Endothelial cell of umbilical vein (primary cell): ENCODE measurements at regions not wholly inside any gene's neighbourhood (a gene's known extent, or its start where the extent isn't known, plus 50 kb on each side); places are given as distances from the start of the nearest gene placed in this dataset.

Experiments
- BruUV-seq: library from RNA; stranded (reverse); fragments of 400-500 nt; replicated peaks from 2 replicates; lab custom pipeline; 2021; lab: Mats Ljungman, UMichigan
- CTCF ChIA-PET: fragments of 300-600, 350-600 bp; sonication (Branson Sonifier 250); formaldehyde crosslinking; loops from one replicate; lab custom pipeline; 2021; ENCODE audit warnings: antibody characterized with exemption, inconsistent platforms; lab: Charles Lee
- POLR2A ChIA-PET: fragments of 300-600, 350-600 bp; sonication (Branson Sonifier 250); formaldehyde crosslinking; loops from one replicate; lab custom pipeline; 2021; ENCODE audit warnings: antibody characterized with exemption, inconsistent platforms; lab: Charles Lee
- DNase-seq: peaks from one replicate; pipeline ENCODE4 v3.0.0-alpha.2; 2011; ENCODE audit warnings: low read depth, low spot score
- FAIRE-seq: peaks from 2 replicates; lab custom pipeline; 2011; peaks lifted over from hg19 to GRCh38; lab: Jason Lieb, UNC
- H2AFZ ChIP-seq: 2 replicates; pipeline ENCODE4 v1.6.0; 2012; ENCODE audit warnings: low read depth, low read length, control low read depth, inconsistent platforms
- H3K27ac ChIP-seq: 2 replicates; pipeline ENCODE4 v1.5.1; 2011; ENCODE audit warnings: low read depth, mild to moderate bottlenecking, control low read depth, low read length, moderate library complexity; ENCODE audit not compliant: insufficient read depth
- H3K27me3 ChIP-seq, 2 experiments: 2 replicates each; pipeline versions ENCODE4 v1.6.0 to v1.6.1; 2011; ENCODE audit warnings: low read length in 2 of 2, mixed read lengths in 1 of 2; ENCODE audit not compliant: control insufficient read depth in 2 of 2, insufficient read depth in 2 of 2
- H3K36me3 ChIP-seq, 2 experiments: 2 replicates in 1 of 2; 3 replicates in 1 of 2; pipeline ENCODE4 v1.5.1; 2011; ENCODE audit warnings: low read length in 2 of 2, mild to moderate bottlenecking in 1 of 2, moderate library complexity in 1 of 2; ENCODE audit not compliant: control insufficient read depth in 2 of 2, insufficient read depth in 2 of 2; ENCODE audit errors: extremely low read depth in 1 of 2
- H3K4me1 ChIP-seq: 3 replicates; pipeline ENCODE4 v1.5.1; 2011; ENCODE audit warnings: mild to moderate bottlenecking, low read length; ENCODE audit not compliant: control insufficient read depth, insufficient read depth; ENCODE audit errors: extremely low read depth
- H3K4me2 ChIP-seq: 2 replicates; pipeline ENCODE4 v1.6.1; 2011; ENCODE audit warnings: low read length, control low read depth, mixed read lengths; ENCODE audit not compliant: insufficient read depth
- H3K4me3 ChIP-seq, 3 experiments: fragments of 200-600 bp in 1 of 3; sonication (generic), shearing (Covaris generic) in 1 of 3; replicated peaks in 1 of 3; 2 replicates each; pipeline ENCODE4 v1.5.1; 2011 to 2016; ENCODE audit warnings: control low read depth in 3 of 3, low read length in 3 of 3, mild to moderate bottlenecking in 2 of 3, inconsistent platforms in 1 of 3, low read depth in 1 of 3, moderate library complexity in 1 of 3; ENCODE audit not compliant: insufficient read depth in 1 of 3
- H3K79me2 ChIP-seq: 2 replicates; pipeline ENCODE4 v1.6.0; 2012; ENCODE audit warnings: low read length, inconsistent platforms; ENCODE audit not compliant: control insufficient read depth, insufficient read depth
- H3K9ac ChIP-seq: replicated peaks from 2 replicates; pipeline ENCODE3; 2011; ENCODE audit warnings: low read length, control low read depth; ENCODE audit not compliant: insufficient read depth; ENCODE audit errors: extremely low read depth
- H3K9me1 ChIP-seq: replicated peaks from 3 replicates; pipeline ENCODE4 v1.6.0; 2011; ENCODE audit warnings: mild to moderate bottlenecking, low read length; ENCODE audit not compliant: control insufficient read depth, insufficient read depth; ENCODE audit errors: extremely low read depth
- H3K9me3 ChIP-seq: replicated peaks from 2 replicates; pipeline ENCODE4 v1.5.1; 2012; ENCODE audit warnings: low read length, inconsistent platforms; ENCODE audit not compliant: control insufficient read depth, insufficient read depth
- H4K20me1 ChIP-seq: replicated peaks from 2 replicates; pipeline ENCODE3; 2011; ENCODE audit warnings: mild to moderate bottlenecking, low read length; ENCODE audit not compliant: control insufficient read depth, insufficient read depth; ENCODE audit errors: extremely low read depth
- CTCF ChIP-seq, 2 donors: IDR thresholded peaks; 1 replicate in 1 of 2; 2 replicates in 1 of 2; pipeline ENCODE4 v1.5.1; 2011; ENCODE audit warnings: low read length in 2 of 2, mild to moderate bottlenecking in 2 of 2, moderate library complexity in 2 of 2, control low read depth in 1 of 2, inconsistent platforms in 1 of 2, low read depth in 1 of 2; ENCODE audit not compliant: insufficient read depth in 1 of 2; ENCODE audit errors: extremely low read depth in 1 of 2
- EZH2 ChIP-seq: IDR thresholded peaks from 2 replicates; pipeline ENCODE4 v1.6.1; 2012; ENCODE audit warnings: borderline replicate concordance, low read depth, mild to moderate bottlenecking, moderate library complexity, low read length, inconsistent platforms; ENCODE audit not compliant: severe bottlenecking
- FOS ChIP-seq: IDR thresholded peaks from 2 replicates; pipeline ENCODE4 v1.6.1; 2011; ENCODE audit warnings: mild to moderate bottlenecking, low read length, moderate library complexity, borderline replicate concordance; ENCODE audit not compliant: insufficient read depth
- GATA2 ChIP-seq: IDR thresholded peaks from 2 replicates; pipeline ENCODE4 v1.7.0; 2011; ENCODE audit warnings: low read depth, mild to moderate bottlenecking, moderate library complexity, mixed read lengths, low read length; ENCODE audit not compliant: insufficient read length, insufficient read depth
- JUN ChIP-seq: IDR thresholded peaks from 2 replicates; pipeline ENCODE4 v1.6.1; 2011; ENCODE audit warnings: borderline replicate concordance, low read depth; ENCODE audit not compliant: insufficient read length, insufficient read depth
- MYC ChIP-seq: IDR thresholded peaks from one replicate; pipeline ENCODE4 v1.6.1; 2011; ENCODE audit warnings: mild to moderate bottlenecking, low read depth, low read length
- POLR2A ChIP-seq: IDR thresholded peaks from 2 replicates; pipeline ENCODE4 v1.6.1; 2012; ENCODE audit warnings: low read depth, mild to moderate bottlenecking, control low read depth, low read length
- POLR2AphosphoS5 ChIP-seq: IDR thresholded peaks from 2 replicates; pipeline ENCODE4 v1.6.1; 2012; ENCODE audit warnings: low read depth, mild to moderate bottlenecking, control low read depth, low read length, moderate library complexity; ENCODE audit not compliant: insufficient read depth
- dilution Hi-C: fragments of 300-500 bp; cut with MboI; formaldehyde crosslinking; loops from one replicate; pipeline ENCODE4 v1.15.0; 2019; ENCODE audit warnings: low sequenced_read_pairs; ENCODE audit not compliant: extremely low pct_ligation_motif_present
- intact Hi-C: fragments of 100-400 bp; cut with micrococcal nuclease; formaldehyde crosslinking; loops from one replicate; pipeline ENCODE4 v1.10.0; 2022
- TF ChIP-seq, protein P1 (sequence below): IDR thresholded peaks from 2 replicates; pipeline ENCODE4 v1.6.1; 2011; ENCODE audit not compliant: insufficient read depth, insufficient read length

DNA sequence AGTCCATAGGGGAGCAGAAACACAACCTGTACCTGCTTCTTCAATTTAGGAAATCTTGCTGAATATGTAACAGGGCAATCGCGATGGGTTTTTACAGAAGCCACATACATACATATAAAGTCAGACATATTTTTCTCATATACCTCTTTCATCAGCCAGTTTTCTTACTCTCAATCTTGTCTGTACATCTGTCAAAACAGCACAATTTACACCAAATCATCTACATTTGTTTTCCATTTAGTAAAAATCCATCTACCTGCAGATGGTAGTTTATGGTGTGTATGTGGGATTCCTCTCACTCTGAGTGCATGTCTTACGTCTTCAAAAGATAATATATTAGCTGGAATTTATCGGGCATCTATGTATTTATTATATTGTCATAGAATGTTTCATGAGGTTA is 208.7 kb downstream of the ZPLD1 start:
- Histone ChIP-seq H2AFZ (no peak overlapping the region), H3K27me3 (no peaks in the 10 kb centered on the region), H3K9me1 (no peaks in the 10 kb centered on the region), H4K20me1 (no peaks in the 10 kb centered on the region), H3K4me2 (no peak overlapping the region), H3K9me3 (no peaks in the 10 kb centered on the region), H3K27ac (no peak overlapping the region), H3K4me3 (no peak overlapping the region), H3K9ac (no peak overlapping the region), H3K79me2 (no peaks in the 10 kb centered on the region), H3K4me1 (no peaks in the 10 kb centered on the region), H3K36me3 (no peaks in the 10 kb centered on the region)
- no TSS peak for BruUV-seq
- CTCF ChIA-PET = no interaction called here
- POLR2A ChIA-PET = no interaction called here
- dilution Hi-C loops (no loop called here), intact Hi-C loops (no loop called here)
- DNase-seq (no peak), FAIRE-seq (no peak)
- TF ChIP-seq MYC (no peak), JUN (no peak), POLR2A (no peak), GATA2 (no peak), EZH2 (no peak)
- TF ChIP-seq, protein P1, sequence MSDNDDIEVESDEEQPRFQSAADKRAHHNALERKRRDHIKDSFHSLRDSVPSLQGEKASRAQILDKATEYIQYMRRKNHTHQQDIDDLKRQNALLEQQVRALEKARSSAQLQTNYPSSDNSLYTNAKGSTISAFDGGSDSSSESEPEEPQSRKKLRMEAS = no peak

DNA sequence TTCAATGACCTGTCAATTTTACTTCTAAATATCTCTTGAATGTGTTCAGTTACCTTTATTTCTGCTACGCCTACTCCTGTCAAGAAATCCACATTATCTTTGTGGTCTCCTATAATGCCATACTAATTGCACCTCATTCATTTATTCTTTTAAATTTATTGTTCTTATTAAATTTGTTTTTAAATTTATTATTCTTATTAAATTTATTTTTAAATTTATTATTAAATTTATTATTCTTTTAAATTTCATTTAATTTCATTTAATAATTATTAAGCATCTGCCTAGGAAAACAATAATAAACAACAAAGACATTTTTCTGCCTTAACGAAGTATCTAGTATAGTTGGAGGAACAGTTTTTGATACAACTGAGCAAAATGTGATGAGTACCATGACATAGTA is 211.7 kb downstream of the ZPLD1 start:
- no peak overlapping the region for H3K4me3 ChIP-seq
- H4K20me1 ChIP-seq = no peaks in the 10 kb centered on the region
- H3K4me1 ChIP-seq = no peaks in the 10 kb centered on the region
- no TSS peak for BruUV-seq
- H3K27me3 ChIP-seq = no peaks in the 10 kb centered on the region
- DNase-seq (no peak), FAIRE-seq (no peak)
- H3K9me1 ChIP-seq = no peaks in the 10 kb centered on the region
- no peak overlapping the region for H3K4me2 ChIP-seq
- H3K27ac ChIP-seq = no peak overlapping the region
- intact Hi-C loops (no loop called here), dilution Hi-C loops (no loop called here)
- H3K9me3 ChIP-seq = no peaks in the 10 kb centered on the region
- TF ChIP-seq JUN (no peak), FOS (no peak), CTCF (IDR thresholded peaks at IDR 0.05; ENCODE audit: extremely low read depth in 1 of 2, insufficient read depth in 1 of 2, low read depth in 1 of 2, low read length in 2 of 2) (no peak), MYC (no peak), GATA2 (no peak), POLR2A (no peak), POLR2AphosphoS5 (no peak), EZH2 (no peak)
- TF ChIP-seq, protein P1 = no peak
- ChIA-PET POLR2A (no interaction called here), CTCF (interaction anchor here (1.2 to 1.3 kb wide), 2 partner anchors 27 to 1455 kb away, joined by 3 read pairs; no protein-coding TSS in a partner anchor)
- H3K36me3 ChIP-seq = no peaks in the 10 kb centered on the region
- H3K9ac ChIP-seq = no peak overlapping the region
- no peak overlapping the region for H2AFZ ChIP-seq
- H3K79me2 ChIP-seq = no peaks in the 10 kb centered on the region
